ENCODE measurements at regions not wholly inside any gene's neighbourhood (a gene's known extent, or its start where the extent isn't known, plus 50 kb on each side); places are given as distances from the start of the nearest gene placed in this dataset.

- no peak for TF ChIP-seq CTCF (IDR thresholded peaks at IDR 0.05; ENCODE audit: low read depth, low read length, missing input control)
- no peak for TF ChIP-seq RXRA (IDR thresholded peaks at IDR 0.05)
- TF ChIP-seq MAX (IDR thresholded peaks at IDR 0.05): no peak
- TF ChIP-seq JUND (IDR thresholded peaks at IDR 0.05): no peak
- no peak for TF ChIP-seq GABPA (IDR thresholded peaks at IDR 0.05 in 1 of 2, conservative IDR thresholded peaks at IDR 0.05 in 1 of 2)
- TF ChIP-seq TAF1 (conservative IDR thresholded peaks at IDR 0.05): no peak
- no peak for TF ChIP-seq YY1 (IDR thresholded peaks at IDR 0.05)
- no peak for TF ChIP-seq REST (IDR thresholded peaks at IDR 0.05)
- TF ChIP-seq FOXA1 (IDR thresholded peaks at IDR 0.05): no peak
- no peak for TF ChIP-seq HNF4G (IDR thresholded peaks at IDR 0.05)
- TF ChIP-seq SP1 (IDR thresholded peaks at IDR 0.05): no peak
- no peak for TF ChIP-seq NR2F2 (IDR thresholded peaks at IDR 0.05)
These were observed 68.6 kb downstream of the TENT5A start for GRCh38 chr6:81683912-81684311.
